IMR-90 (cell line): ENCODE measurements at regions not wholly inside any gene's neighbourhood (a gene's known extent, or its start where the extent isn't known, plus 50 kb on each side); places are given as distances from the start of the nearest gene placed in this dataset.

Source experiments
- ATAC-seq: fragments of 200-7000 bp; cut with Tn5 transposase; 2 replicates; pipeline ENCODE4 v1.9.1; 2020; ENCODE audit warnings: low read depth, mild to moderate bottlenecking, moderate library complexity
- BruUV-seq: library from RNA; stranded (reverse); fragments of 400-500 nt; replicated peaks from 2 replicates; lab custom pipeline; 2021; lab: Mats Ljungman, UMichigan
- CTCF ChIA-PET: fragments of 300-600 bp; formaldehyde crosslinking; extraction: SDS; loops from one replicate; lab custom pipeline; 2021; ENCODE audit warnings: antibody characterized with exemption; lab: Yijun Ruan, JAX
- POLR2A ChIA-PET: fragments of 300-600 bp; sonication (Branson Sonifier 250); formaldehyde crosslinking; loops from one replicate; lab custom pipeline; 2022; ENCODE audit warnings: antibody characterized with exemption; ENCODE audit not compliant: unreplicated experiment; lab: Charles Lee
- DNase-seq: peaks from one replicate; pipeline ENCODE4 v3.0.0; 2013
- H2AFZ ChIP-seq: replicated peaks from 2 replicates; pipeline ENCODE3; 2013; ENCODE audit warnings: low read length, mild to moderate bottlenecking; ENCODE audit not compliant: poor library complexity
- H2AK5ac ChIP-seq: 2 replicates; pipeline ENCODE4 v1.6.1; 2013; ENCODE audit warnings: low read depth, low read length, inconsistent platforms
- H2AK9ac ChIP-seq: replicated peaks from 2 replicates; pipeline ENCODE3; 2013; ENCODE audit warnings: mild to moderate bottlenecking, low read depth, low read length, moderate library complexity; ENCODE audit not compliant: poor library complexity
- H2BK120ac ChIP-seq: 2 replicates; pipeline ENCODE4 v1.6.1; 2013; ENCODE audit warnings: low read depth, low read length, inconsistent platforms
- H2BK15ac ChIP-seq: 3 replicates; pipeline ENCODE4 v1.6.1; 2013; ENCODE audit warnings: low read depth, low read length, inconsistent platforms
- H2BK20ac ChIP-seq: 2 replicates; pipeline ENCODE4 v1.6.1; 2013; ENCODE audit warnings: low read depth, mild to moderate bottlenecking, inconsistent platforms, low read length, moderate library complexity
- H2BK5ac ChIP-seq: 2 replicates; pipeline ENCODE4 v1.6.1; 2013; ENCODE audit warnings: mild to moderate bottlenecking, low read depth, low read length, inconsistent platforms; ENCODE audit not compliant: poor library complexity, severe bottlenecking
- H3K14ac ChIP-seq: replicated peaks from 2 replicates; pipeline ENCODE4 v1.6.1; 2013; ENCODE audit warnings: low read depth, low read length, inconsistent platforms
- H3K18ac ChIP-seq: 2 replicates; pipeline ENCODE4 v1.6.1; 2013; ENCODE audit warnings: low read depth, low read length, control low read depth
- H3K23ac ChIP-seq: 2 replicates; pipeline ENCODE4 v1.6.1; 2013; ENCODE audit warnings: low read depth, low read length, inconsistent platforms
- H3K27ac ChIP-seq: 2 replicates; pipeline ENCODE4 v1.5.1; 2013; ENCODE audit warnings: mild to moderate bottlenecking, control low read depth, low read length; ENCODE audit not compliant: insufficient read depth
- H3K27me3 ChIP-seq: 2 replicates; pipeline ENCODE4 v1.6.1; 2013; ENCODE audit warnings: low read length; ENCODE audit not compliant: control insufficient read depth, insufficient read depth
- H3K36me3 ChIP-seq: 2 replicates; pipeline ENCODE4 v1.6.1; 2013; ENCODE audit warnings: low read length, mixed read lengths; ENCODE audit not compliant: control insufficient read depth, insufficient read depth
- H3K4ac ChIP-seq: 2 replicates; pipeline ENCODE4 v1.6.1; 2013; ENCODE audit warnings: low read depth, low read length, inconsistent platforms
- H3K4me1 ChIP-seq: 2 replicates; pipeline ENCODE4 v1.6.1; 2013; ENCODE audit warnings: low read length, mixed read lengths; ENCODE audit not compliant: control insufficient read depth, insufficient read depth
- H3K4me2 ChIP-seq: 2 replicates; pipeline ENCODE4 v1.6.1; 2013; ENCODE audit warnings: low read depth, mild to moderate bottlenecking, control low read depth, low read length, moderate library complexity
- H3K4me3 ChIP-seq: 2 replicates; pipeline ENCODE4 v1.5.1; 2013; ENCODE audit warnings: low read depth, mild to moderate bottlenecking, control low read depth, low read length, moderate library complexity; ENCODE audit not compliant: insufficient read depth
- H3K56ac ChIP-seq: 2 replicates; pipeline ENCODE4 v1.6.1; 2013; ENCODE audit warnings: low read length, inconsistent platforms; ENCODE audit not compliant: insufficient read depth; ENCODE audit errors: extremely low read depth
- H3K79me1 ChIP-seq, 2 experiments: 2 replicates each; pipeline ENCODE4 v1.6.1; 2013; ENCODE audit warnings: low read length in 2 of 2, inconsistent platforms in 1 of 2, low read depth in 1 of 2
- H3K9ac ChIP-seq: 2 replicates; pipeline ENCODE4 v1.6.1; 2013; ENCODE audit warnings: low read depth, low read length, control low read depth
- H3K9me1 ChIP-seq: 2 replicates; pipeline ENCODE4 v1.6.1; 2013; ENCODE audit warnings: low read length, inconsistent platforms; ENCODE audit not compliant: insufficient read depth
- H3K9me3 ChIP-seq: 2 replicates; pipeline ENCODE4 v1.6.1; 2013; ENCODE audit warnings: low read length; ENCODE audit not compliant: control insufficient read depth, insufficient read depth
- H4K20me1 ChIP-seq: 2 replicates; pipeline ENCODE4 v1.6.1; 2013; ENCODE audit warnings: low read length, inconsistent platforms; ENCODE audit not compliant: insufficient read depth
- H4K5ac ChIP-seq: 2 replicates; pipeline ENCODE4 v1.6.1; 2013; ENCODE audit warnings: mild to moderate bottlenecking, low read depth, low read length, control low read depth
- H4K8ac ChIP-seq, 2 experiments: 2 replicates each; pipeline ENCODE4 v1.6.1; 2013; ENCODE audit warnings: low read depth in 2 of 2, low read length in 2 of 2, control low read depth in 1 of 2, inconsistent platforms in 1 of 2
- H4K91ac ChIP-seq: 2 replicates; pipeline ENCODE4 v1.6.1; 2013; ENCODE audit warnings: low read depth, low read length, inconsistent platforms; ENCODE audit not compliant: insufficient read depth
- BHLHE40 ChIP-seq: fragments of 150-350 bp; IDR thresholded peaks from 2 replicates; pipeline ENCODE4 v1.6.1; 2016; ENCODE audit warnings: mild to moderate bottlenecking, low read depth, low read length
- CTCF ChIP-seq: conservative IDR thresholded peaks from 2 replicates; pipeline ENCODE4 v1.5.1; 2012; ENCODE audit warnings: mild to moderate bottlenecking, low read depth, low read length, improper control_type of control experiment
- MAZ ChIP-seq: IDR thresholded peaks from 2 replicates; pipeline ENCODE4 v1.6.1; 2012; ENCODE audit warnings: low read depth, mild to moderate bottlenecking, low read length, improper control_type of control experiment, moderate library complexity, borderline replicate concordance
- MXI1 ChIP-seq: IDR thresholded peaks from 2 replicates; pipeline ENCODE4 v1.6.1; 2012; ENCODE audit warnings: low read depth, mild to moderate bottlenecking, low read length, moderate library complexity, borderline replicate concordance
- POLR2A ChIP-seq: IDR thresholded peaks from 2 replicates; pipeline ENCODE4 v1.6.1; 2012; ENCODE audit warnings: mild to moderate bottlenecking, low read depth, low read length
- RAD21 ChIP-seq: IDR thresholded peaks from 2 replicates; pipeline ENCODE4 v1.6.1; 2012; ENCODE audit warnings: low read length, improper control_type of control experiment
- RCOR1 ChIP-seq: IDR thresholded peaks from 2 replicates; pipeline ENCODE4 v1.6.1; 2012; ENCODE audit warnings: mild to moderate bottlenecking, low read length, improper control_type of control experiment; ENCODE audit not compliant: insufficient replicate concordance
- RFX5 ChIP-seq: IDR thresholded peaks from 2 replicates; pipeline ENCODE4 v1.8.0; 2012; ENCODE audit warnings: low read depth, mild to moderate bottlenecking, low read length, moderate library complexity
- SMC3 ChIP-seq: fragments of 150-350 bp; IDR thresholded peaks from 2 replicates; pipeline ENCODE4 v1.6.1; 2016; ENCODE audit warnings: low read depth, mild to moderate bottlenecking, antibody characterized with exemption, low read length, moderate library complexity
- WGBS, 2 experiments: methylation state at CpG; one replicate each; pipeline versions ENCODE4 v1.1.5 to v1.1.7; 2013; ENCODE audit warnings: missing lambda C conversion rate in 2 of 2; ENCODE audit not compliant: insufficient read length in 1 of 2; ENCODE audit errors: extremely low coverage in 2 of 2; 5-methylcytosine and 5-hydroxymethylcytosine counted together
- dilution Hi-C: fragments of 300-500 bp; cut with HindIII; formaldehyde crosslinking; loops from one replicate; pipeline ENCODE4 v1.14.3; 2018; ENCODE audit warnings: low sequenced_read_pairs; ENCODE audit not compliant: unreplicated experiment
- in situ Hi-C: fragments of 300-500 bp; cut with MboI; formaldehyde crosslinking; loops from 3 replicates; pipeline ENCODE4 v1.14.3; 2019; ENCODE audit warnings: low sequenced_read_pairs, inconsistent platforms, mixed read lengths
- intact Hi-C: fragments of 100-400 bp; cut with micrococcal nuclease; formaldehyde crosslinking; loops from 2 replicates; pipeline ENCODE4 v1.10.0; 2022
- TF ChIP-seq, protein P1 (sequence below): fragments of 150-350 bp; IDR thresholded peaks from 2 replicates; pipeline ENCODE4 v1.6.1; 2017; ENCODE audit warnings: mild to moderate bottlenecking, antibody characterized with exemption, low read length, low read depth

DNA sequence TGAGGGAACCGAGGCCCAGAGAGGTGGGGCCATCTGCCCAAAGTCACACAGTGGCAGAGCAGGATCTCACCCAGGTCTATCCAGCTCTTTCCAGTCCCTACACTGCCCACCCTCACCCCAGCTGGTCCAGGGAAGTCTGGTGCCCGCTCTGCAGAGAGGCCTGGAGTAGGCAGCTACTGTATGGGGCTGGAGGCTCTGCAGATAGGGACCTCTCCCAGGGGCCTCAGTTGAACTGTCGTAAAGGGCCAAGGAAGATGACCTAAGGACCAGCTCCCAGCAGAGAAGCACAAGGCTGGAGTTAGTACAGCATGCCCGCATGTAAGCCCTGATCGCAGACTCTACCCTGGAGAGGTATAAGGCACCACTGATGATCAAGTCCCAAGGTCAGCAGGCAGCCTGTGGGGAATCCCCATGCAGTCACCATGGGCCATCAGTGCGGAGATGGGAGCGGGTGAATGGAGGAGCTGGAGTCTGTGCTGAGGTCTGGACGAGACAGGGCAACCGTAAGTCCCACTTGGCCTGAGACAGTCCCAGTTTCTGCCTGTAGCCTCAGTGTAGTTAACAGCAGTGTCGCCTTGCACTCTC, 320.2 kb downstream of the MATN1 start:
- H3K9me1 ChIP-seq = no peaks in the 10 kb centered on the region
- H3K4me1 ChIP-seq = no peaks in the 10 kb centered on the region
- H3K4me3 ChIP-seq = no peak overlapping the region
- ChIA-PET POLR2A (no interaction called here), CTCF (no interaction called here)
- H3K14ac ChIP-seq = no peak overlapping the region
- peaks cover 4% of the 10 kb centered on the region; the same call in 1 of the 2 replicates for H3K27me3 ChIP-seq
- H3K4me2 ChIP-seq = no peak overlapping the region
- intact Hi-C loops (no loop called here), dilution Hi-C loops (no loop called here), in situ Hi-C loops (no loop called here)
- H2BK120ac ChIP-seq = no peak overlapping the region
- H3K23ac ChIP-seq = no peak overlapping the region
- TF ChIP-seq, protein P1, sequence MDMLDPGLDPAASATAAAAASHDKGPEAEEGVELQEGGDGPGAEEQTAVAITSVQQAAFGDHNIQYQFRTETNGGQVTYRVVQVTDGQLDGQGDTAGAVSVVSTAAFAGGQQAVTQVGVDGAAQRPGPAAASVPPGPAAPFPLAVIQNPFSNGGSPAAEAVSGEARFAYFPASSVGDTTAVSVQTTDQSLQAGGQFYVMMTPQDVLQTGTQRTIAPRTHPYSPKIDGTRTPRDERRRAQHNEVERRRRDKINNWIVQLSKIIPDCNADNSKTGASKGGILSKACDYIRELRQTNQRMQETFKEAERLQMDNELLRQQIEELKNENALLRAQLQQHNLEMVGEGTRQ = no peak
- no peak for TF ChIP-seq BHLHE40
- no peak for TF ChIP-seq RFX5
- TF ChIP-seq CTCF = no peak
- TF ChIP-seq RCOR1 = no peak
- TF ChIP-seq SMC3 = no peak
- no peak for TF ChIP-seq MXI1
- TF ChIP-seq POLR2A = no peak
- no peak for TF ChIP-seq MAZ
- TF ChIP-seq RAD21 = no peak
- no peak overlapping the region for H3K56ac ChIP-seq
- H3K18ac ChIP-seq = no peak overlapping the region
- no peak overlapping the region for H3K4ac ChIP-seq
- BruUV-seq = no TSS peak
- no peak overlapping the region for H2BK20ac ChIP-seq
- H3K79me1 ChIP-seq = no peaks in the 10 kb centered on the region
- DNase-seq (no peak), ATAC-seq (no peak)
- no peak overlapping the region for H3K27ac ChIP-seq
- H4K5ac ChIP-seq = no peak overlapping the region
- H2AK5ac ChIP-seq = no peak overlapping the region
- no peak overlapping the region for H4K91ac ChIP-seq
- no peak overlapping the region for H4K8ac ChIP-seq
- H4K20me1 ChIP-seq = no peaks in the 10 kb centered on the region
- H3K9ac ChIP-seq = no peak overlapping the region
- H3K9me3 ChIP-seq = no peaks in the 10 kb centered on the region
- H2AK9ac ChIP-seq = no peak overlapping the region
- no peaks in the 10 kb centered on the region for H3K36me3 ChIP-seq
- H2BK5ac ChIP-seq = no peak overlapping the region
- WGBS, 2 experiments = 82% methylated on average over 2 of the region's 10 CpGs; no CpG with 5 or more reads in 1 of the 2 experiments
- H2AFZ ChIP-seq = no peak overlapping the region
- H2BK15ac ChIP-seq = no peak overlapping the region
